Parathyroid adenoma (tissue), 2 donors: ENCODE measurements at regions not wholly inside any gene's neighbourhood (a gene's known extent, or its start where the extent isn't known, plus 50 kb on each side); places are given as distances from the start of the nearest gene placed in this dataset.
A peak's percentile ranks its signal among the peaks of the same experiment; 100 is the strongest.

Source experiments
- H2AFZ ChIP-seq: fragments of 300-600 bp; sonication (generic); one replicate; pipeline ENCODE4 v1.7.0; 2017; ENCODE audit warnings: antibody characterized with exemption, mild to moderate bottlenecking
- H3K27ac ChIP-seq: fragments of 300-600 bp; sonication (generic); one replicate; pipeline ENCODE4 v1.7.0; 2017
- H3K27me3 ChIP-seq: fragments of 300-600 bp; sonication (generic); one replicate; pipeline ENCODE4 v1.7.0; 2017; ENCODE audit warnings: low read length; ENCODE audit not compliant: control insufficient read depth, insufficient read depth
- H3K36me3 ChIP-seq: fragments of 300-600 bp; sonication (generic); one replicate; pipeline ENCODE4 v1.7.0; 2017; ENCODE audit warnings: low read length; ENCODE audit not compliant: control insufficient read depth, insufficient read depth
- H3K4me1 ChIP-seq: fragments of 300-600 bp; sonication (generic); one replicate; pipeline ENCODE4 v1.7.0; 2017; ENCODE audit warnings: control low read depth
- H3K4me2 ChIP-seq: fragments of 300-600 bp; sonication (generic); one replicate; pipeline ENCODE4 v1.7.0; 2017; ENCODE audit warnings: low read length
- H3K4me3 ChIP-seq: fragments of 300-600 bp; sonication (generic); one replicate; pipeline ENCODE4 v1.7.0; 2017; ENCODE audit warnings: low read depth, low read length
- H3K79me2 ChIP-seq: fragments of 300-600 bp; sonication (generic); one replicate; pipeline ENCODE4 v1.7.0; 2017; ENCODE audit warnings: control low read depth
- H3K9ac ChIP-seq: fragments of 300-600 bp; sonication (generic); one replicate; pipeline ENCODE4 v1.7.0; 2017; ENCODE audit warnings: mild to moderate bottlenecking
- H3K9me3 ChIP-seq: fragments of 300-600 bp; sonication (generic); one replicate; pipeline ENCODE4 v1.7.0; 2017; ENCODE audit warnings: low read length; ENCODE audit not compliant: control insufficient read depth
- CTCF ChIP-seq: fragments of 300-600 bp; sonication (generic); IDR thresholded peaks from one replicate; pipeline ENCODE4 v1.7.0; 2017; ENCODE audit warnings: antibody characterized with exemption, mild to moderate bottlenecking
- donor health status: primary hyperparathyroidism.

GRCh38 chr2:220849433-220849832, 722.7 kb downstream of the EPHA4 start:
- Histone ChIP-seq H3K36me3 (no peaks in the 10 kb centered on the region), H3K4me2 (no peak overlapping the region), H3K79me2 (no peaks in the 10 kb centered on the region), H2AFZ (no peak overlapping the region), H3K4me1 (no peaks in the 10 kb centered on the region), H3K27me3 (no peaks in the 10 kb centered on the region), H3K9me3 (no peaks in the 10 kb centered on the region), H3K9ac (no peak overlapping the region), H3K4me3 (no peak overlapping the region), H3K27ac (no peak overlapping the region)
- TF ChIP-seq CTCF = no peak

- Histone ChIP-seq H3K36me3 (no peaks in the 10 kb centered on the region), H3K4me3 (no peak overlapping the region), H3K4me1 (no peaks in the 10 kb centered on the region), H3K79me2 (no peaks in the 10 kb centered on the region), H2AFZ (no peak overlapping the region), H3K9me3 (no peaks in the 10 kb centered on the region), H3K27me3 (no peaks in the 10 kb centered on the region), H3K27ac (no peak overlapping the region), H3K4me2 (peak overlapping the region; percentile 40), H3K9ac (no peak overlapping the region)
- TF ChIP-seq CTCF = no peak
These were observed 722.0 kb downstream of the EPHA4 start for GRCh38 chr2:220850116-220850515.

- no peak for TF ChIP-seq CTCF
- H3K4me2 ChIP-seq = no peak overlapping the region
- H2AFZ ChIP-seq = no peak overlapping the region
- H3K27ac ChIP-seq = no peak overlapping the region
- no peak overlapping the region for H3K4me3 ChIP-seq
- H3K36me3 ChIP-seq = no peaks in the 10 kb centered on the region
- no peak overlapping the region for H3K9ac ChIP-seq
- no peaks in the 10 kb centered on the region for H3K27me3 ChIP-seq
- H3K4me1 ChIP-seq = no peaks in the 10 kb centered on the region
- H3K9me3 ChIP-seq = no peaks in the 10 kb centered on the region
- H3K79me2 ChIP-seq = no peaks in the 10 kb centered on the region
These were observed 716.8 kb downstream of the EPHA4 start for GRCh38 chr2:220855296-220855695.

- H3K36me3 ChIP-seq = no peaks in the 10 kb centered on the region
- H3K79me2 ChIP-seq = no peaks in the 10 kb centered on the region
- H3K4me2 ChIP-seq = no peak overlapping the region
- no peaks in the 10 kb centered on the region for H3K9me3 ChIP-seq
- no peak overlapping the region for H3K27ac ChIP-seq
- H3K27me3 ChIP-seq = no peaks in the 10 kb centered on the region
- TF ChIP-seq CTCF = no peak
- H2AFZ ChIP-seq = no peak overlapping the region
- H3K9ac ChIP-seq = no peak overlapping the region
- no peak overlapping the region for H3K4me3 ChIP-seq
- H3K4me1 ChIP-seq = no peaks in the 10 kb centered on the region
These were observed 715.6 kb downstream of the EPHA4 start for GRCh38 chr2:220856486-220856885.

- no peak overlapping the region for H2AFZ ChIP-seq
- no peaks in the 10 kb centered on the region for H3K27me3 ChIP-seq
- no peaks in the 10 kb centered on the region for H3K79me2 ChIP-seq
- H3K4me2 ChIP-seq = no peak overlapping the region
- no peaks in the 10 kb centered on the region for H3K36me3 ChIP-seq
- H3K9ac ChIP-seq = no peak overlapping the region
- no peaks in the 10 kb centered on the region for H3K4me1 ChIP-seq
- TF ChIP-seq CTCF = no peak
- no peaks in the 10 kb centered on the region for H3K9me3 ChIP-seq
- H3K27ac ChIP-seq = no peak overlapping the region
- H3K4me3 ChIP-seq = no peak overlapping the region
These were observed 714.7 kb downstream of the EPHA4 start for GRCh38 chr2:220857368-220857767.
